ENCODE measurements at regions not wholly inside any gene's neighbourhood (a gene's known extent, or its start where the extent isn't known, plus 50 kb on each side); places are given as distances from the start of the nearest gene placed in this dataset.

GRCh38 chr6:74100719-74101287 lies 404.8 kb downstream of the CD109 start:
- Histone ChIP-seq H3K27me3 (ENCODE audit: control insufficient read depth in 1 of 2, insufficient read depth in 2 of 2, low read length in 1 of 2) (no peaks in the 10 kb centered on the region), H3K36me3 (ENCODE audit: control insufficient read depth in 1 of 2, insufficient read depth in 2 of 2, low read length in 1 of 2) (no peaks in the 10 kb centered on the region), H3K4me1 (ENCODE audit: control insufficient read depth in 1 of 2, insufficient read depth in 2 of 2, low read length in 2 of 2) (no peaks in the 10 kb centered on the region), H3K9me3 (ENCODE audit: control insufficient read depth, low read length) (no peaks in the 10 kb centered on the region), H3K27ac (ENCODE audit: low read depth in 1 of 2, low read length in 2 of 2) (no peak overlapping the region), H3K4me3 (ENCODE audit: low read length in 2 of 2) (no peak overlapping the region)
- no peak for ATAC-seq (ENCODE audit: low FRiP score)
- DNase-seq = no peak
- intact Hi-C loops (cut with DNase I) = no loop called here

- DNase-seq = no peak
- intact Hi-C loops (cut with DNase I) = no loop called here
These were observed 400.3 kb downstream of the CD109 start for GRCh38 chr6:74096329-74096728.

DNA sequence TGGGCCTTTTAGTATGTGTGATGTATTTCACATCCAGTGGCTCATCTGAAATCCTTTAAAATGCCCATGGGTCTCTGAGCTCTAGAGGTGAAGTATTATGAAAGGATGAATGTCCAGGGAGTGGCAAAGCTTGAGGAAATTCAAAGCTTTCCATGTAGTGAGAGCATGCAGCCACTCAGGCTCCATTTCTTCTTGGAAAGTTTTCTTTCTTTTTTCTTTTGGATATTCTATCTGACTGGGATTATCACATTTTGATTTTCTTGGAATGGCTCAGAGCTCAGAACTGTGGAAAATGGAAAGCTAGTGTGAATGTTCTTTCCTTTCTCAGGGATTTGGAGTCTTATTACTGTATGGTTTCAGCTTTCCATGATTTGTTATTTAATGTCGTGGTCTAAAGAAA lies 397.4 kb downstream of the CD109 start:
- no peak overlapping the region for H3K4me3 ChIP-seq (ENCODE audit: low read length in 2 of 2)
- H3K36me3 ChIP-seq (ENCODE audit: control insufficient read depth in 1 of 2, insufficient read depth in 2 of 2, low read length in 1 of 2) = no peaks in the 10 kb centered on the region
- H3K27me3 ChIP-seq (ENCODE audit: control insufficient read depth in 1 of 2, insufficient read depth in 2 of 2, low read length in 1 of 2) = no peaks in the 10 kb centered on the region
- H3K9me3 ChIP-seq (ENCODE audit: control insufficient read depth, low read length) = no peaks in the 10 kb centered on the region
- no peak for ATAC-seq (ENCODE audit: low FRiP score)
- 13 to 20% methylated on average over 1 of the region's 1 CpG for WGBS, 2 donors
- no peaks in the 10 kb centered on the region for H3K4me1 ChIP-seq (ENCODE audit: control insufficient read depth in 1 of 2, insufficient read depth in 2 of 2, low read length in 2 of 2)
- DNase-seq = no peak
- intact Hi-C loops (cut with DNase I) = loop anchor here in 1 of 2 donors (5.0 kb wide), 1 partner anchor 1114 kb away; the partner anchor contains the start of gene COL12A1
- no peak overlapping the region for H3K27ac ChIP-seq (ENCODE audit: low read depth in 1 of 2, low read length in 2 of 2)

More at GRCh38 chr6:74096329-74096728, 400.3 kb downstream of the CD109 start:
- ATAC-seq (ENCODE audit: low FRiP score) = no peak
- no peak overlapping the region for H3K27ac ChIP-seq (ENCODE audit: low read depth in 1 of 2, low read length in 2 of 2)
- no peaks in the 10 kb centered on the region for H3K36me3 ChIP-seq (ENCODE audit: control insufficient read depth in 1 of 2, insufficient read depth in 2 of 2, low read length in 1 of 2)
- H3K4me1 ChIP-seq (ENCODE audit: control insufficient read depth in 1 of 2, insufficient read depth in 2 of 2, low read length in 2 of 2) = no peaks in the 10 kb centered on the region
- no peaks in the 10 kb centered on the region for H3K27me3 ChIP-seq (ENCODE audit: control insufficient read depth in 1 of 2, insufficient read depth in 2 of 2, low read length in 1 of 2)
- no peak overlapping the region for H3K4me3 ChIP-seq (ENCODE audit: low read length in 2 of 2)
- H3K9me3 ChIP-seq (ENCODE audit: control insufficient read depth, low read length) = no peaks in the 10 kb centered on the region

DNA sequence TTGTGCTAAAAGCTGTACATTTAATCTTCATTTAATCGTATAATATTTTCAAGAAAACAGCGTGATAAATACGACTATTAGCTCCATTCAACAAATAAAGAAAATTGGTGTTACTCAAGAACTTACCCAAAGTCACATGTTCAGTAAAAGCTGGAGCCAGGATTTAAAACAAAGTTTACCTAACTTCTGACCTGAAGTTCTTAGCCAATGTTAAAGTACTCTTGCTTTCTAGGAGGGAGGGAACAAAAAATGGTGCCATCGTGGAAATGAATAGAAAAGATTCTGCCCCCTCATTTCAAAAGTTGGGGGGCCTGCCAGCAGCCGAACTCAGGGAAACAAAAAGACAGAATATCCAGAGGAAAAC lies 395.8 kb downstream of the CD109 start:
- DNase-seq (no peak), ATAC-seq (ENCODE audit: low FRiP score) (no peak)
- Histone ChIP-seq H3K27me3 (ENCODE audit: control insufficient read depth in 1 of 2, insufficient read depth in 2 of 2, low read length in 1 of 2) (no peaks in the 10 kb centered on the region), H3K27ac (ENCODE audit: low read depth in 1 of 2, low read length in 2 of 2) (no peak overlapping the region), H3K36me3 (ENCODE audit: control insufficient read depth in 1 of 2, insufficient read depth in 2 of 2, low read length in 1 of 2) (no peaks in the 10 kb centered on the region), H3K4me3 (ENCODE audit: low read length in 2 of 2) (no peak overlapping the region), H3K4me1 (ENCODE audit: control insufficient read depth in 1 of 2, insufficient read depth in 2 of 2, low read length in 2 of 2) (no peaks in the 10 kb centered on the region), H3K9me3 (ENCODE audit: control insufficient read depth, low read length) (no peaks in the 10 kb centered on the region)
- WGBS, 2 donors = 26 to 29% methylated on average over 5 of the region's 5 CpGs
- intact Hi-C loops (cut with DNase I) = loop anchor here (2.0 to 5.0 kb wide), 2 partner anchors 1116 to 1119 kb away; partner anchors contain the start of gene COL12A1 (in 1 of the 2)

DNA sequence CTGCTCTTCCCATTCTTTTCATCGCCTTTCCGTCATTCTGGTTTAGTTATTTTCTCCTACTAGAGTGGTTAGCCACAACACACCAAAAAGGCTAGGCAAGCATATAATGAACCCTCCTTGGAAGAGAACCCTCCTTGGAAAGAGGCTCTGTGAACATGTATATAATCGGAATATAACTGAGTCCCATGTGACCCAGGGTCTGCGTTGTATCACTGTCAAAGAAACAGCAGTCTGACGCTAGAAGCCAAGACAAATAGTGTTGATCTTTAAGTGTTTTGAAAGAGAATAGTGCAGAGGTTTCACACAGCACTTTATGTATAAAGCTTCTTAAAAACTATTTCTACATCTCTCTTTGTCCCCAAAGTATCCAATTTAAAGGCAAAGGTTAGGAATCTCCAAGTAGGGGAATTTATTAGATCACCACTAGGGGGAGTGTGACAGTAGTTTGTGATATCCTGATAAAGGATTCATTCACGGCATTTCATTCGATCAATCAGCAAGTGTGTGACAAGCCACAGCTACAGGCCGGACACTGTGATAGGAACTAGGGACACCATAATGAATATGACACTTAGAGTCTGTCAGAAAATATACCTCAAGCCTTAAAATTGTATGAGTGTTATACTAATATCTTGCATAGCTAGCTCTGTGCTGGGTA lies 395.3 kb downstream of the CD109 start:
- no peak overlapping the region for H3K27ac ChIP-seq (ENCODE audit: low read depth in 1 of 2, low read length in 2 of 2)
- no peaks in the 10 kb centered on the region for H3K36me3 ChIP-seq (ENCODE audit: control insufficient read depth in 1 of 2, insufficient read depth in 2 of 2, low read length in 1 of 2)
- ATAC-seq (ENCODE audit: low FRiP score) (peak; percentile 56), DNase-seq (no peak)
- intact Hi-C loops (cut with DNase I) = loop anchor here (2.0 to 5.0 kb wide), 2 partner anchors 1116 to 1120 kb away; partner anchors contain the start of gene COL12A1 (in 1 of the 2)
- WGBS, 2 donors = 11 to 13% methylated on average over 8 of the region's 8 CpGs
- no peak overlapping the region for H3K4me3 ChIP-seq (ENCODE audit: low read length in 2 of 2)
- no peaks in the 10 kb centered on the region for H3K4me1 ChIP-seq (ENCODE audit: control insufficient read depth in 1 of 2, insufficient read depth in 2 of 2, low read length in 2 of 2)
- H3K9me3 ChIP-seq (ENCODE audit: control insufficient read depth, low read length) = no peaks in the 10 kb centered on the region
- no peaks in the 10 kb centered on the region for H3K27me3 ChIP-seq (ENCODE audit: control insufficient read depth in 1 of 2, insufficient read depth in 2 of 2, low read length in 1 of 2)

DNA sequence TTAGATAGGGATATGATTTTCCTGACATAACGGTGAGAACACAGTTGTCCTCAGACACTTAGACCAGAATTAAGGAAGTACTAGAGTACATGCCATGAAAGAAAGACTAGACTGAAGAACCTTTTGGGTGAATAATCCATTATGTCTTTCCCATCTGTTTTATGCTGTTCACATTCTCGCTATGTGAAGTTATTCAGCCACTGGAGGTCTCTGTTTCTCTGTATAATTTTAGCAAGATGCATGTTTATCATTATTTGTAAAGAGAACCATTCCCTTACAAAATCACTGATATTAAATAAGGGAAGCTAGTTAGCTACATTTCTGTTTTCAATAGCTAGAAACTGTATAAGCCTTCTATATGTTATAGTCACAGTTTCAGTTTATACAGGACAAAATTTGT lies 391.9 kb downstream of the CD109 start:
- WGBS, 2 donors = 68 to 70% methylated on average over 2 of the region's 2 CpGs
- intact Hi-C loops (cut with DNase I) = no loop called here

DNA sequence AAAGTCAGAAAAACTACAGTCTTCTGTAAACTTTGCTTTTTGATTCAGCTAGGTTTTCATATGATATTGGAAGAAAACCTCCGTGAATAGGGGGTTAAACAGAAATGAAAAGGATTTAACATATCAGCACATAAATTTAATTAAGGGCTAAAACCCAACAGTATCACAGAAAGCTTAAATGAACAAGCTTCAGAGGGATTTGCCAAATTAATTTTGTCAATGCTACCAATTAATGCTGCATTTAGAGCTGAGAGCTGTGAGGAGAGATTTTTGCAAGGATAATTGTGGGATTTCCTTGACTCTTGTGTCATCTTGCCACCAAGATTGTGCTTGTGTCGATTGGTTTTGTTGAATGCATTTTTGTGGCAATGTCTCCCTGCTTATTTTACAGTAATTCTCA lies 379.9 kb downstream of the CD109 start:
- Histone ChIP-seq H3K36me3 (ENCODE audit: control insufficient read depth in 1 of 2, insufficient read depth in 2 of 2, low read length in 1 of 2) (no peaks in the 10 kb centered on the region), H3K9me3 (ENCODE audit: control insufficient read depth, low read length) (peaks cover 2% of the 10 kb centered on the region), H3K4me1 (ENCODE audit: control insufficient read depth in 1 of 2, insufficient read depth in 2 of 2, low read length in 2 of 2) (peaks cover 0 to 1% of the 10 kb centered on the region in 2 donors), H3K27ac (ENCODE audit: low read depth in 1 of 2, low read length in 2 of 2) (no peak overlapping the region), H3K4me3 (ENCODE audit: low read length in 2 of 2) (no peak overlapping the region), H3K27me3 (ENCODE audit: control insufficient read depth in 1 of 2, insufficient read depth in 2 of 2, low read length in 1 of 2) (peaks cover 0 to 3% of the 10 kb centered on the region in 2 donors)
- 76 to 84% methylated on average over 2 of the region's 2 CpGs for WGBS, 2 donors
- intact Hi-C loops (cut with DNase I) = no loop called here
- DNase-seq (no peak), ATAC-seq (ENCODE audit: low FRiP score) (no peak)

More for the DNA sequence above, 391.9 kb downstream of the CD109 start:
- no peak for ATAC-seq (ENCODE audit: low FRiP score)
- no peaks in the 10 kb centered on the region for H3K27me3 ChIP-seq (ENCODE audit: control insufficient read depth in 1 of 2, insufficient read depth in 2 of 2, low read length in 1 of 2)
- no peak overlapping the region for H3K4me3 ChIP-seq (ENCODE audit: low read length in 2 of 2)
- no peaks in the 10 kb centered on the region for H3K9me3 ChIP-seq (ENCODE audit: control insufficient read depth, low read length)
- no peaks in the 10 kb centered on the region for H3K36me3 ChIP-seq (ENCODE audit: control insufficient read depth in 1 of 2, insufficient read depth in 2 of 2, low read length in 1 of 2)
- H3K4me1 ChIP-seq (ENCODE audit: control insufficient read depth in 1 of 2, insufficient read depth in 2 of 2, low read length in 2 of 2) = no peaks in the 10 kb centered on the region
- no peak for DNase-seq
- no peak overlapping the region for H3K27ac ChIP-seq (ENCODE audit: low read depth in 1 of 2, low read length in 2 of 2)

DNA sequence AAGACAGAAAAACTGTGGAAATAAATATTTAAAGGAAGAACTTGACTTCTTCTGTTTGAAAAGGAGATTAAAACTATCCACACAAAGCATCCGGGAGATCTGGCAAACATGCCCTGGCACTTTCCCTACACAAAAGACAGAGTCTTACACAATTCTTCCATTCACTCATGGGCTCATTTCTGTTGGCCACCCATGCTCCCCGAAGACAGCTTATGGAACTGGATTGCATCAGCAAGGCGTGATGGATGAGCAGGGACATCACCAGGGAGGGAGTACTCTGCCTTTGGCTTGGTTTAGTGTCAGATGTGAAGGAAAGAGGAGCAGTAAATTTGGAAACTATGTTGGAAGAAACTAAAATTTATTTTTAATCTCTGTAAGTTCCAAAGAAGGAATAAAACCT lies 379.3 kb downstream of the CD109 start:
- Histone ChIP-seq H3K36me3 (ENCODE audit: control insufficient read depth in 1 of 2, insufficient read depth in 2 of 2, low read length in 1 of 2) (no peaks in the 10 kb centered on the region), H3K4me1 (ENCODE audit: control insufficient read depth in 1 of 2, insufficient read depth in 2 of 2, low read length in 2 of 2) (peaks cover 0 to 1% of the 10 kb centered on the region in 2 donors), H3K4me3 (ENCODE audit: low read length in 2 of 2) (no peak overlapping the region), H3K27me3 (ENCODE audit: control insufficient read depth in 1 of 2, insufficient read depth in 2 of 2, low read length in 1 of 2) (peaks cover 0 to 3% of the 10 kb centered on the region in 2 donors), H3K9me3 (ENCODE audit: control insufficient read depth, low read length) (peaks cover 2% of the 10 kb centered on the region), H3K27ac (ENCODE audit: low read depth in 1 of 2, low read length in 2 of 2) (no peak overlapping the region)
- ATAC-seq (ENCODE audit: low FRiP score) (peak; percentile 84), DNase-seq (peak in 1 of 2 donors; percentile 57)
- WGBS, 2 donors = 56 to 59% methylated on average over 3 of the region's 3 CpGs
- intact Hi-C loops (cut with DNase I) = no loop called here

- DNase-seq (no peak), ATAC-seq (ENCODE audit: low FRiP score) (no peak)
- Histone ChIP-seq H3K36me3 (ENCODE audit: control insufficient read depth in 1 of 2, insufficient read depth in 2 of 2, low read length in 1 of 2) (no peaks in the 10 kb centered on the region), H3K27me3 (ENCODE audit: control insufficient read depth in 1 of 2, insufficient read depth in 2 of 2, low read length in 1 of 2) (peaks cover 0 to 3% of the 10 kb centered on the region in 2 donors), H3K9me3 (ENCODE audit: control insufficient read depth, low read length) (peaks cover 2% of the 10 kb centered on the region), H3K27ac (ENCODE audit: low read depth in 1 of 2, low read length in 2 of 2) (no peak overlapping the region), H3K4me3 (ENCODE audit: low read length in 2 of 2) (no peak overlapping the region), H3K4me1 (ENCODE audit: control insufficient read depth in 1 of 2, insufficient read depth in 2 of 2, low read length in 2 of 2) (peaks cover 0 to 1% of the 10 kb centered on the region in 2 donors)
- intact Hi-C loops (cut with DNase I) = no loop called here
These were observed 378.6 kb downstream of the CD109 start for GRCh38 chr6:74074645-74075044.

All from aorta (tissue), 5 donors.